ENCODE measurements at regions not wholly inside any gene's neighbourhood (a gene's known extent, or its start where the extent isn't known, plus 50 kb on each side); places are given as distances from the start of the nearest gene placed in this dataset.

DNA sequence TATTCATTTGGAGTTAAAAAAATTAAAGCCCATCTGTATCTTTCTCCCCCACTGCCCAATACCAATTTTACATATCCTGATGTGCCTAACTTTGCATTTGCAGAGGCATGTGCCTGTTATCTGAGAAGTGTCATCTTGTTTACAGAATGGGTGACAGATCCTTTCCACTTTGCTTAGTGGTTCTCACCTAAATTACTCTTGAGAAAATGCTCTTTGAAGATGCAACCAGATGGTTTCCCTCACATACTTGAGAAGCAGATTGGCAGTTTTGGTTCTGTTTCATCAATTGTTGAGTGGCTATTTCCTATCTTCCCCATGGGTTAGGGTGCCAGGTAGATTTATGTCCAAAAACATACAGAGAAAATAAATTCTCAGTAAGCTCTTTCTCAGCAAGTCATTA, 1051.4 kb upstream of the ATXN7L3B start:
- TF ChIP-seq CTCF (IDR thresholded peaks at IDR 0.05; ENCODE audit: low read depth, low read length, missing input control), result no peak
- TF ChIP-seq ZBTB33 (IDR thresholded peaks at IDR 0.05), result no peak
- TF ChIP-seq, protein P1, sequence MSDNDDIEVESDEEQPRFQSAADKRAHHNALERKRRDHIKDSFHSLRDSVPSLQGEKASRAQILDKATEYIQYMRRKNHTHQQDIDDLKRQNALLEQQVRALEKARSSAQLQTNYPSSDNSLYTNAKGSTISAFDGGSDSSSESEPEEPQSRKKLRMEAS (IDR thresholded peaks at IDR 0.05), result no peak
- TF ChIP-seq TAF1 (conservative IDR thresholded peaks at IDR 0.05), result no peak
- TF ChIP-seq RAD21 (IDR thresholded peaks at IDR 0.05), result no peak
- TF ChIP-seq GABPA (IDR thresholded peaks at IDR 0.05 in 1 of 2, conservative IDR thresholded peaks at IDR 0.05 in 1 of 2), result no peak
- TF ChIP-seq EGR1 (IDR thresholded peaks at IDR 0.05; ENCODE audit: low read depth in 2 of 2), result no peak
- no peak for TF ChIP-seq JUND (IDR thresholded peaks at IDR 0.05)
- no peak for TF ChIP-seq FOXA1 (IDR thresholded peaks at IDR 0.05)
- no peak for TF ChIP-seq SP1 (IDR thresholded peaks at IDR 0.05)
- TF ChIP-seq, protein P2, sequence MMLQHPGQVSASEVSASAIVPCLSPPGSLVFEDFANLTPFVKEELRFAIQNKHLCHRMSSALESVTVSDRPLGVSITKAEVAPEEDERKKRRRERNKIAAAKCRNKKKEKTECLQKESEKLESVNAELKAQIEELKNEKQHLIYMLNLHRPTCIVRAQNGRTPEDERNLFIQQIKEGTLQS (IDR thresholded peaks at IDR 0.05), result no peak
